HEK293 (cell line): ENCODE measurements at regions not wholly inside any gene's neighbourhood (a gene's known extent, or its start where the extent isn't known, plus 50 kb on each side); places are given as distances from the start of the nearest gene placed in this dataset.
A peak's percentile ranks its signal among the peaks of the same experiment; 100 is the strongest.

Experiments
- BCL11B ChIP-seq: fragments of 450-650 bp; formaldehyde crosslinking; IDR thresholded peaks from 2 replicates; pipeline ENCODE4 v1.5.1; 2016; ENCODE audit warnings: low read depth, missing biosample characterization, missing genetic modification characterization
- KLF10 ChIP-seq: fragments of 450-650 bp; IDR thresholded peaks from 2 replicates; pipeline ENCODE4 v1.5.1; 2018; ENCODE audit warnings: missing biosample characterization, mild to moderate bottlenecking, missing genetic modification characterization
- MZF1 ChIP-seq: fragments of 450-650 bp; formaldehyde crosslinking; IDR thresholded peaks from 2 replicates; pipeline ENCODE4 v1.5.1; 2017; ENCODE audit warnings: missing biosample characterization, missing genetic modification characterization, borderline replicate concordance
- SP2 ChIP-seq: fragments of 450-650 bp; formaldehyde crosslinking; IDR thresholded peaks from 2 replicates; pipeline ENCODE4 v1.5.1; 2016; ENCODE audit warnings: missing biosample characterization, missing genetic modification characterization
- SP3 ChIP-seq: fragments of 450-650 bp; formaldehyde crosslinking; IDR thresholded peaks from 2 replicates; pipeline ENCODE4 v1.5.1; 2016; ENCODE audit warnings: missing biosample characterization, missing genetic modification characterization
- TRIM28 ChIP-seq: IDR thresholded peaks from 2 replicates; pipeline ENCODE4 v1.6.1; 2011; ENCODE audit warnings: low read length, control low read depth, borderline replicate concordance
- ZBTB7A ChIP-seq: fragments of 450-650 bp; formaldehyde crosslinking; IDR thresholded peaks from 2 replicates; pipeline ENCODE4 v1.5.1; 2016; ENCODE audit warnings: low read depth, missing biosample characterization, missing genetic modification characterization
- ZNF2 ChIP-seq: fragments of 450-650 bp; formaldehyde crosslinking; IDR thresholded peaks from 2 replicates; pipeline ENCODE4 v1.5.1; 2016; ENCODE audit warnings: missing biosample characterization, missing genetic modification characterization
- ZNF266 ChIP-seq: fragments of 450-650 bp; formaldehyde crosslinking; IDR thresholded peaks from 2 replicates; pipeline ENCODE4 v1.5.1; 2016; ENCODE audit warnings: missing biosample characterization, missing genetic modification characterization, low read depth
- ZNF324 ChIP-seq: fragments of 450-650 bp; formaldehyde crosslinking; IDR thresholded peaks from 2 replicates; pipeline ENCODE4 v1.5.1; 2016; ENCODE audit warnings: missing biosample characterization, missing genetic modification characterization
- ZNF366 ChIP-seq: fragments of 450-650 bp; formaldehyde crosslinking; conservative IDR thresholded peaks from 2 replicates; pipeline ENCODE4 v1.5.1; 2016; ENCODE audit warnings: missing biosample characterization, missing genetic modification characterization
- ZNF48 ChIP-seq: fragments of 450-650 bp; formaldehyde crosslinking; IDR thresholded peaks from 2 replicates; pipeline ENCODE4 v1.5.1; 2016; ENCODE audit warnings: missing biosample characterization, missing genetic modification characterization
- ZNF521 ChIP-seq: fragments of 450-650 bp; formaldehyde crosslinking; IDR thresholded peaks from 2 replicates; pipeline ENCODE4 v1.5.1; 2017; ENCODE audit warnings: missing biosample characterization, mild to moderate bottlenecking, missing genetic modification characterization
- ZNF560 ChIP-seq: fragments of 450-650 bp; formaldehyde crosslinking; IDR thresholded peaks from 2 replicates; pipeline ENCODE4 v1.5.1; 2017; ENCODE audit warnings: missing biosample characterization, missing genetic modification characterization, borderline replicate concordance
- ZNF571 ChIP-seq: fragments of 450-650 bp; formaldehyde crosslinking; IDR thresholded peaks from 2 replicates; pipeline ENCODE4 v1.5.0; 2017; ENCODE audit warnings: missing biosample characterization, missing genetic modification characterization
- ZNF660 ChIP-seq: fragments of 450-650 bp; IDR thresholded peaks from 2 replicates; pipeline ENCODE4 v1.5.1; 2018; ENCODE audit warnings: missing biosample characterization, mild to moderate bottlenecking, missing genetic modification characterization
- ZNF664 ChIP-seq: fragments of 450-650 bp; formaldehyde crosslinking; IDR thresholded peaks from 2 replicates; pipeline ENCODE4 v1.5.1; 2016; ENCODE audit warnings: missing biosample characterization, missing genetic modification characterization
- ZNF791 ChIP-seq: fragments of 450-650 bp; formaldehyde crosslinking; IDR thresholded peaks from 2 replicates; pipeline ENCODE4 v1.5.1; 2016; ENCODE audit warnings: missing biosample characterization, missing genetic modification characterization
- TF ChIP-seq, protein P1 (sequence below): fragments of 450-650 bp; formaldehyde crosslinking; IDR thresholded peaks from 2 replicates; pipeline ENCODE4 v1.5.1; 2016; ENCODE audit warnings: missing biosample characterization, missing genetic modification characterization
- TF ChIP-seq, protein P2 (sequence below): fragments of 450-650 bp; formaldehyde crosslinking; IDR thresholded peaks from 2 replicates; pipeline ENCODE4 v1.5.1; 2016; ENCODE audit warnings: missing biosample characterization, missing genetic modification characterization
- TF ChIP-seq, protein P3 (sequence below): fragments of 450-650 bp; formaldehyde crosslinking; IDR thresholded peaks from 2 replicates; pipeline ENCODE4 v1.5.1; 2016; ENCODE audit warnings: missing biosample characterization, missing genetic modification characterization
- TF ChIP-seq, protein P4 (sequence below): fragments of 450-650 bp; formaldehyde crosslinking; IDR thresholded peaks from 2 replicates; pipeline ENCODE4 v1.5.0; 2017; ENCODE audit warnings: missing biosample characterization, missing genetic modification characterization, borderline replicate concordance
- TF ChIP-seq, protein P5 (sequence below): fragments of 450-650 bp; formaldehyde crosslinking; IDR thresholded peaks from 2 replicates; pipeline ENCODE4 v1.5.1; 2016; ENCODE audit warnings: missing biosample characterization, missing genetic modification characterization
- TF ChIP-seq, protein P6 (sequence below): fragments of 450-650 bp; formaldehyde crosslinking; IDR thresholded peaks from 2 replicates; pipeline ENCODE4 v1.5.1; 2016; ENCODE audit warnings: missing biosample characterization, missing genetic modification characterization
- TF ChIP-seq, protein P7 (sequence below): fragments of 450-650 bp; formaldehyde crosslinking; IDR thresholded peaks from 2 replicates; pipeline ENCODE4 v1.5.1; 2016; ENCODE audit warnings: missing biosample characterization, missing genetic modification characterization, low read depth
- TF ChIP-seq, protein P8 (sequence below): fragments of 450-650 bp; formaldehyde crosslinking; IDR thresholded peaks from 2 replicates; pipeline ENCODE4 v1.5.1; 2017; ENCODE audit warnings: missing biosample characterization, missing genetic modification characterization

DNA sequence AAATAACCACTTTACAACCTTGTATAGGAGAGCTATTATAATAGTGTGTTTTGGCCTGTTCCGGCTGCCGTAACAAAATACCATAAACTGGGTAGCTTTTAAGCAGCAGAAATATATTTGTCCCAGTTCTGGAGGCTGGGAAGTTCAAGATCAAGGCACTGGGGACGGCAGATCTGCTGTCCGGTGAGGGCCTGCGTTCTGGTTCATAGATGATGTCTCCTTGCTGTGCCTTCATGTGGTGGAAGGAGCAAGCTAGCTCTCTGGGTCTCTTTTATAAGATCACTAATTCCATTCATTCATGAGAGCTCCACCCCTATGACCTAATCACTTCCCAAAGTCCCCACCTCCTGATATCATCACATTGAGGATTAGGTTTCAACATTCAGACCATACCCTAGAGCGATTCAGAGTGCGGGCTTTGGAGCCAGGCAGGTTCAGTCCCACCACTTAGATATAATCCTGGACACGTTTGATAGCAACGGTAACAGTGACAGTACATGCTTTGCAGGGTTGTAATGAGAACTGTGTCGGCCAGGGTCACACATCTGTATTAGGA is 76.2 kb upstream of the ZFHX3 start (continued):
- TF ChIP-seq MZF1 = 0 out of 2 replicates have a peak, but pooled peaks have one; percentile 32
- peak; percentile 61; the same call in 1 of the 2 replicates for TF ChIP-seq TRIM28
- no peak for TF ChIP-seq ZNF791 (tag by site-specific recombination)
- peak; percentile 47; the same call in 1 of the 2 replicates for TF ChIP-seq SP3
- TF ChIP-seq, protein P1, sequence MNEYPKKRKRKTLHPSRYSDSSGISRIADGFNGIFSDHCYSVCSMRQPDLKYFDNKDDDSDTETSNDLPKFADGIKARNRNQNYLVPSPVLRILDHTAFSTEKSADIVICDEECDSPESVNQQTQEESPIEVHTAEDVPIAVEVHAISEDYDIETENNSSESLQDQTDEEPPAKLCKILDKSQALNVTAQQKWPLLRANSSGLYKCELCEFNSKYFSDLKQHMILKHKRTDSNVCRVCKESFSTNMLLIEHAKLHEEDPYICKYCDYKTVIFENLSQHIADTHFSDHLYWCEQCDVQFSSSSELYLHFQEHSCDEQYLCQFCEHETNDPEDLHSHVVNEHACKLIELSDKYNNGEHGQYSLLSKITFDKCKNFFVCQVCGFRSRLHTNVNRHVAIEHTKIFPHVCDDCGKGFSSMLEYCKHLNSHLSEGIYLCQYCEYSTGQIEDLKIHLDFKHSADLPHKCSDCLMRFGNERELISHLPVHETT (tag by site-specific recombination) = no peak
- TF ChIP-seq, protein P2, sequence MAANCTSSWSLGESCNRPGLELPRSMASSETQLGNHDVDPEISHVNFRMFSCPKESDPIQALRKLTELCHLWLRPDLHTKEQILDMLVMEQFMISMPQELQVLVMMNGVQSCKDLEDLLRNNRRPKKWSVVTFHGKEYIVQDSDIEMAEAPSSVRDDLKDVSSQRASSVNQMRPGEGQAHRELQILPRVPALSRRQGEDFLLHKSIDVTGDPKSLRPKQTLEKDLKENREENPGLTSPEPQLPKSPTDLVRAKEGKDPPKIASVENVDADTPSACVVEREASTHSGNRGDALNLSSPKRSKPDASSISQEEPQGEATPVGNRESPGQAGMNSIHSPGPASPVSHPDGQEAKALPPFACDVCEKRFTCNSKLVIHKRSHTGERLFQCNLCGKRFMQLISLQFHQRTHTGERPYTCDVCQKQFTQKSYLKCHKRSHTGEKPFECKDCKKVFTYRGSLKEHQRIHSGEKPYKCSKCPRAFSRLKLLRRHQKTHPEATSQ (tag by site-specific recombination) = no peak
- TF ChIP-seq ZBTB7A (tag by site-specific recombination) = no peak
- no peak for TF ChIP-seq ZNF560 (tag by site-specific recombination)
- peak; percentile 48; the same call in 1 of the 2 replicates for TF ChIP-seq KLF10 (tag by site-specific recombination)
- TF ChIP-seq ZNF48 (tag by site-specific recombination) = no peak
- TF ChIP-seq ZNF366 = peak; percentile 56
- TF ChIP-seq ZNF266 = no peak
- TF ChIP-seq, protein P3, sequence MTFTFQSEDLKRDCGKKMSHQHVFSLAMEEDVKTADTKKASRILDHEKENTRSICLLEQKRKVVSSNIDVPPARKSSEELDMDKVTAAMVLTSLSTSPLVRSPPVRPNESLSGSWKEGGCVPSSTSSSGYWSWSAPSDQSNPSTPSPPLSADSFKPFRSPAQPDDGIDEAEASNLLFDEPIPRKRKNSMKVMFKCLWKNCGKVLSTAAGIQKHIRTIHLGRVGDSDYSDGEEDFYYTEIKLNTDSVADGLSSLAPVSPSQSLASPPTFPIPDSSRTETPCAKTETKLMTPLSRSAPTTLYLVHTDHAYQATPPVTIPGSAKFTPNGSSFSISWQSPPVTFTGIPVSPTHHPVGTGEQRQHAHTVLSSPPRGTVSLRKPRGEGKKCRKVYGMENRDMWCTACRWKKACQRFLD (tag by site-specific recombination) = no peak
- no peak for TF ChIP-seq ZNF521
- TF ChIP-seq ZNF660 = peak; percentile 45; the same call in 1 of the 2 replicates
- no peak for TF ChIP-seq ZNF324 (tag by site-specific recombination)
- TF ChIP-seq SP2 (tag by site-specific recombination) = no peak
- TF ChIP-seq ZNF664 (tag by site-specific recombination) = no peak
- TF ChIP-seq, protein P4, sequence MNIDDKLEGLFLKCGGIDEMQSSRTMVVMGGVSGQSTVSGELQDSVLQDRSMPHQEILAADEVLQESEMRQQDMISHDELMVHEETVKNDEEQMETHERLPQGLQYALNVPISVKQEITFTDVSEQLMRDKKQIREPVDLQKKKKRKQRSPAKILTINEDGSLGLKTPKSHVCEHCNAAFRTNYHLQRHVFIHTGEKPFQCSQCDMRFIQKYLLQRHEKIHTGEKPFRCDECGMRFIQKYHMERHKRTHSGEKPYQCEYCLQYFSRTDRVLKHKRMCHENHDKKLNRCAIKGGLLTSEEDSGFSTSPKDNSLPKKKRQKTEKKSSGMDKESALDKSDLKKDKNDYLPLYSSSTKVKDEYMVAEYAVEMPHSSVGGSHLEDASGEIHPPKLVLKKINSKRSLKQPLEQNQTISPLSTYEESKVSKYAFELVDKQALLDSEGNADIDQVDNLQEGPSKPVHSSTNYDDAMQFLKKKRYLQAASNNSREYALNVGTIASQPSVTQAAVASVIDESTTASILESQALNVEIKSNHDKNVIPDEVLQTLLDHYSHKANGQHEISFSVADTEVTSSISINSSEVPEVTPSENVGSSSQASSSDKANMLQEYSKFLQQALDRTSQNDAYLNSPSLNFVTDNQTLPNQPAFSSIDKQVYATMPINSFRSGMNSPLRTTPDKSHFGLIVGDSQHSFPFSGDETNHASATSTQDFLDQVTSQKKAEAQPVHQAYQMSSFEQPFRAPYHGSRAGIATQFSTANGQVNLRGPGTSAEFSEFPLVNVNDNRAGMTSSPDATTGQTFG (tag by site-specific recombination) = no peak
- TF ChIP-seq ZNF571 = no peak
- TF ChIP-seq BCL11B (tag by site-specific recombination) = no peak
- TF ChIP-seq ZNF2 (tag by site-specific recombination) = 0 out of 2 replicates have a peak, but pooled peaks have one; percentile 33
- TF ChIP-seq, protein P5, sequence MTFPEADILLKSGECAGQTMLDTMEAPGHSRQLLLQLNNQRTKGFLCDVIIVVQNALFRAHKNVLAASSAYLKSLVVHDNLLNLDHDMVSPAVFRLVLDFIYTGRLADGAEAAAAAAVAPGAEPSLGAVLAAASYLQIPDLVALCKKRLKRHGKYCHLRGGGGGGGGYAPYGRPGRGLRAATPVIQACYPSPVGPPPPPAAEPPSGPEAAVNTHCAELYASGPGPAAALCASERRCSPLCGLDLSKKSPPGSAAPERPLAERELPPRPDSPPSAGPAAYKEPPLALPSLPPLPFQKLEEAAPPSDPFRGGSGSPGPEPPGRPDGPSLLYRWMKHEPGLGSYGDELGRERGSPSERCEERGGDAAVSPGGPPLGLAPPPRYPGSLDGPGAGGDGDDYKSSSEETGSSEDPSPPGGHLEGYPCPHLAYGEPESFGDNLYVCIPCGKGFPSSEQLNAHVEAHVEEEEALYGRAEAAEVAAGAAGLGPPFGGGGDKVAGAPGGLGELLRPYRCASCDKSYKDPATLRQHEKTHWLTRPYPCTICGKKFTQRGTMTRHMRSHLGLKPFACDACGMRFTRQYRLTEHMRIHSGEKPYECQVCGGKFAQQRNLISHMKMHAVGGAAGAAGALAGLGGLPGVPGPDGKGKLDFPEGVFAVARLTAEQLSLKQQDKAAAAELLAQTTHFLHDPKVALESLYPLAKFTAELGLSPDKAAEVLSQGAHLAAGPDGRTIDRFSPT (tag by site-specific recombination) = no peak
- TF ChIP-seq, protein P6, sequence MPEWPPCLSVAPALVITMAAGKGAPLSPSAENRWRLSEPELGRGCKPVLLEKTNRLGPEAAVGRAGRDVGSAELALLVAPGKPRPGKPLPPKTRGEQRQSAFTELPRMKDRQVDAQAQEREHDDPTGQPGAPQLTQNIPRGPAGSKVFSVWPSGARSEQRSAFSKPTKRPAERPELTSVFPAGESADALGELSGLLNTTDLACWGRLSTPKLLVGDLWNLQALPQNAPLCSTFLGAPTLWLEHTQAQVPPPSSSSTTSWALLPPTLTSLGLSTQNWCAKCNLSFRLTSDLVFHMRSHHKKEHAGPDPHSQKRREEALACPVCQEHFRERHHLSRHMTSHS (tag by site-specific recombination) = no peak
- TF ChIP-seq, protein P7, sequence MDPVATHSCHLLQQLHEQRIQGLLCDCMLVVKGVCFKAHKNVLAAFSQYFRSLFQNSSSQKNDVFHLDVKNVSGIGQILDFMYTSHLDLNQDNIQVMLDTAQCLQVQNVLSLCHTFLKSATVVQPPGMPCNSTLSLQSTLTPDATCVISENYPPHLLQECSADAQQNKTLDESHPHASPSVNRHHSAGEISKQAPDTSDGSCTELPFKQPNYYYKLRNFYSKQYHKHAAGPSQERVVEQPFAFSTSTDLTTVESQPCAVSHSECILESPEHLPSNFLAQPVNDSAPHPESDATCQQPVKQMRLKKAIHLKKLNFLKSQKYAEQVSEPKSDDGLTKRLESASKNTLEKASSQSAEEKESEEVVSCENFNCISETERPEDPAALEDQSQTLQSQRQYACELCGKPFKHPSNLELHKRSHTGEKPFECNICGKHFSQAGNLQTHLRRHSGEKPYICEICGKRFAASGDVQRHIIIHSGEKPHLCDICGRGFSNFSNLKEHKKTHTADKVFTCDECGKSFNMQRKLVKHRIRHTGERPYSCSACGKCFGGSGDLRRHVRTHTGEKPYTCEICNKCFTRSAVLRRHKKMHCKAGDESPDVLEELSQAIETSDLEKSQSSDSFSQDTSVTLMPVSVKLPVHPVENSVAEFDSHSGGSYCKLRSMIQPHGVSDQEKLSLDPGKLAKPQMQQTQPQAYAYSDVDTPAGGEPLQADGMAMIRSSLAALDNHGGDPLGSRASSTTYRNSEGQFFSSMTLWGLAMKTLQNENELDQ (tag by site-specific recombination) = no peak
- TF ChIP-seq, protein P8, sequence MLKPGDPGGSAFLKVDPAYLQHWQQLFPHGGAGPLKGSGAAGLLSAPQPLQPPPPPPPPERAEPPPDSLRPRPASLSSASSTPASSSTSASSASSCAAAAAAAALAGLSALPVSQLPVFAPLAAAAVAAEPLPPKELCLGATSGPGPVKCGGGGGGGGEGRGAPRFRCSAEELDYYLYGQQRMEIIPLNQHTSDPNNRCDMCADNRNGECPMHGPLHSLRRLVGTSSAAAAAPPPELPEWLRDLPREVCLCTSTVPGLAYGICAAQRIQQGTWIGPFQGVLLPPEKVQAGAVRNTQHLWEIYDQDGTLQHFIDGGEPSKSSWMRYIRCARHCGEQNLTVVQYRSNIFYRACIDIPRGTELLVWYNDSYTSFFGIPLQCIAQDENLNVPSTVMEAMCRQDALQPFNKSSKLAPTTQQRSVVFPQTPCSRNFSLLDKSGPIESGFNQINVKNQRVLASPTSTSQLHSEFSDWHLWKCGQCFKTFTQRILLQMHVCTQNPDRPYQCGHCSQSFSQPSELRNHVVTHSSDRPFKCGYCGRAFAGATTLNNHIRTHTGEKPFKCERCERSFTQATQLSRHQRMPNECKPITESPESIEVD (tag by site-specific recombination) = no peak
